K562 (cell line): ENCODE measurements at regions not wholly inside any gene's neighbourhood (a gene's known extent, or its start where the extent isn't known, plus 50 kb on each side); places are given as distances from the start of the nearest gene placed in this dataset.

Source experiments
- ATAC-seq: fragments of 200-7000 bp; cut with Tn5 transposase; 3 replicates; pipeline ENCODE4 v1.9.1; 2020; ENCODE audit warnings: moderate library complexity
- BruUV-seq: library from RNA; stranded (reverse); fragments of 400-500 nt; replicated peaks from 2 replicates; lab custom pipeline; 2021; lab: Mats Ljungman, UMichigan
- CTCF ChIA-PET: fragments of 300-600 bp; formaldehyde crosslinking; extraction: SDS; loops from one replicate; lab custom pipeline; 2021; ENCODE audit warnings: low intra/inter-chr PET ratio; lab: Yijun Ruan, JAX
- POLR2A ChIA-PET: fragments of 300-600, 350-650 bp; sonication (Branson Sonifier 250); formaldehyde crosslinking; extraction: SDS; loops from one replicate; lab custom pipeline; 2021; ENCODE audit warnings: antibody characterized with exemption, inconsistent platforms; lab: Yijun Ruan, JAX
- DNase-seq, 4 experiments: peaks; one replicate each; pipeline versions ENCODE4 v3.0.0 to v3.0.0-alpha.2; 2011 to 2018; ENCODE audit warnings: low spot score in 3 of 4, mixed read lengths in 3 of 4; ENCODE audit errors: extremely low read depth in 1 of 4
- FAIRE-seq: peaks from 2 replicates; lab custom pipeline; 2011; peaks lifted over from hg19 to GRCh38; lab: Jason Lieb, UNC
- H2AFZ ChIP-seq: 2 replicates; pipeline ENCODE4 v1.6.0; 2011; ENCODE audit warnings: low read depth, low read length, control low read depth, inconsistent platforms
- H3K27ac ChIP-seq: fragments of 200-600 bp; 3 replicates; pipeline ENCODE4 v1.8.0; 2011; ENCODE audit warnings: low read depth, mild to moderate bottlenecking, control low read depth, inconsistent platforms, low read length, moderate library complexity, mixed read lengths; ENCODE audit errors: extremely low read depth
- H3K27me3 ChIP-seq, 2 experiments: fragments of 300-600 bp in 1 of 2; 2 replicates in 1 of 2; 3 replicates in 1 of 2; pipeline versions ENCODE4 v1.6.0 to v1.8.0; 2011; ENCODE audit warnings: inconsistent platforms in 2 of 2, low read length in 2 of 2, mild to moderate bottlenecking in 1 of 2, mixed read lengths in 1 of 2, moderate library complexity in 1 of 2; ENCODE audit not compliant: control insufficient read depth in 2 of 2, insufficient read depth in 2 of 2
- H3K36me3 ChIP-seq: fragments of 300-600 bp; 3 replicates; pipeline ENCODE4 v1.8.0; 2011; ENCODE audit warnings: mild to moderate bottlenecking, low read length, inconsistent platforms; ENCODE audit not compliant: control insufficient read depth, insufficient read depth
- H3K4me1 ChIP-seq, 2 experiments: fragments of 200-600 bp in 1 of 2; replicated peaks in 1 of 2; 2 replicates in 1 of 2; 3 replicates in 1 of 2; pipeline versions ENCODE4 v1.5.1 to v1.8.0; 2011; ENCODE audit warnings: inconsistent platforms in 2 of 2, low read length in 2 of 2, mild to moderate bottlenecking in 1 of 2, mixed read lengths in 1 of 2, moderate library complexity in 1 of 2; ENCODE audit not compliant: control insufficient read depth in 2 of 2, insufficient read depth in 2 of 2
- H3K4me2 ChIP-seq: 2 replicates; pipeline ENCODE4 v1.6.1; 2011; ENCODE audit warnings: low read length, control low read depth, inconsistent platforms, mixed read lengths; ENCODE audit not compliant: insufficient read depth
- H3K4me3 ChIP-seq: fragments of 200-600 bp; sonication (generic), shearing (Covaris generic); 2 replicates; pipeline ENCODE4 v1.5.1; 2016; ENCODE audit warnings: control low read depth, inconsistent platforms
- H3K79me2 ChIP-seq: fragments of 200-600 bp; 3 replicates; pipeline ENCODE4 v1.8.0; 2011; ENCODE audit warnings: low read length, inconsistent platforms; ENCODE audit not compliant: control insufficient read depth, insufficient read depth
- H3K9ac ChIP-seq, 2 experiments: 2 replicates each; pipeline versions ENCODE4 v1.6.0 to v1.6.1; 2011; ENCODE audit warnings: low read depth in 2 of 2, low read length in 2 of 2, control low read depth in 1 of 2, inconsistent platforms in 1 of 2, mild to moderate bottlenecking in 1 of 2, mixed read lengths in 1 of 2; ENCODE audit not compliant: insufficient read depth in 1 of 2
- H3K9me1 ChIP-seq: one replicate; pipeline ENCODE4 v1.6.0; 2011; ENCODE audit warnings: inconsistent platforms, mild to moderate bottlenecking, low read length, moderate library complexity; ENCODE audit not compliant: control insufficient read depth, insufficient read depth
- H3K9me3 ChIP-seq: replicated peaks from 2 replicates; pipeline ENCODE4 v1.5.1; 2011; ENCODE audit warnings: low read depth, low read length, inconsistent platforms; ENCODE audit not compliant: control insufficient read depth, insufficient read depth
- H4K20me1 ChIP-seq: replicated peaks from 2 replicates; pipeline ENCODE4 v1.6.1; 2011; ENCODE audit warnings: low read length, inconsistent platforms, mixed read lengths; ENCODE audit not compliant: control insufficient read depth, insufficient read depth
- CBX5 ChIP-seq: IDR thresholded peaks from 2 replicates; pipeline ENCODE4 v1.6.1; 2014; ENCODE audit warnings: low read depth, borderline replicate concordance
- ESRRB ChIP-seq: fragments of 250-450 bp; sonication (Bioruptor Pico); IDR thresholded peaks from 2 replicates; pipeline ENCODE4 v1.5.0; 2020; ENCODE audit warnings: mild to moderate bottlenecking, moderate library complexity, borderline replicate concordance
- ETV5 ChIP-seq: sonication (generic); formaldehyde crosslinking; IDR thresholded peaks from 2 replicates; pipeline ENCODE4 v1.4.0; 2020; ENCODE audit warnings: low read depth, mild to moderate bottlenecking, missing genetic modification reagents
- FIP1L1 ChIP-seq: fragments of 200-400 bp; formaldehyde crosslinking; IDR thresholded peaks from 2 replicates; pipeline ENCODE4 v1.6.1; 2018; ENCODE audit warnings: mild to moderate bottlenecking, low read depth, low read length; ENCODE audit not compliant: poor library complexity, severe bottlenecking
- FOXJ3 ChIP-seq: sonication (generic); formaldehyde crosslinking; IDR thresholded peaks from 2 replicates; pipeline ENCODE4 v1.4.0; 2020; ENCODE audit warnings: mild to moderate bottlenecking, missing genetic modification reagents
- GTF2F1 ChIP-seq: IDR thresholded peaks from 2 replicates; pipeline ENCODE4 v1.6.1; 2011; ENCODE audit warnings: low read depth, low read length, improper control_type of control experiment
- HMGN3 ChIP-seq: IDR thresholded peaks from 2 replicates; pipeline ENCODE4 v1.6.1; 2011; ENCODE audit warnings: borderline replicate concordance, low read depth, mild to moderate bottlenecking, mixed read lengths, low read length; ENCODE audit not compliant: insufficient read length; ENCODE audit errors: extremely low read depth
- NR3C1 ChIP-seq: sonication (generic); formaldehyde crosslinking; IDR thresholded peaks from 2 replicates; pipeline ENCODE4 v1.8.1; 2022; ENCODE audit warnings: missing genetic modification reagents
- PCBP1 ChIP-seq: fragments of 200-400 bp; formaldehyde crosslinking; IDR thresholded peaks from 2 replicates; pipeline ENCODE4 v1.6.1; 2018; ENCODE audit warnings: mild to moderate bottlenecking, low read depth, low read length; ENCODE audit not compliant: poor library complexity, severe bottlenecking
- SMARCA4 ChIP-seq: fragments of 450-650 bp; IDR thresholded peaks from 2 replicates; pipeline ENCODE4 v1.6.1; 2016
- TCF3 ChIP-seq: sonication (generic); formaldehyde crosslinking; IDR thresholded peaks from 2 replicates; pipeline ENCODE4 v1.4.0; 2020; ENCODE audit warnings: mild to moderate bottlenecking, missing genetic modification reagents
- ZBED1 ChIP-seq: IDR thresholded peaks from 2 replicates; pipeline ENCODE4 v1.6.1; 2014
- ZKSCAN3 ChIP-seq: fragments of 250-450 bp; sonication (Bioruptor Pico); IDR thresholded peaks from 2 replicates; pipeline ENCODE4 v1.4.0; 2020
- ZNF57 ChIP-seq: fragments of 450-650 bp; formaldehyde crosslinking; IDR thresholded peaks from 2 replicates; pipeline ENCODE4 v1.4.0; 2020; ENCODE audit warnings: mild to moderate bottlenecking, moderate library complexity
- ZNF764 ChIP-seq: fragments of 250-450 bp; sonication (Bioruptor Pico); IDR thresholded peaks from 2 replicates; pipeline ENCODE4 v1.4.0; 2020; ENCODE audit warnings: low read depth, mild to moderate bottlenecking, moderate library complexity
- ZNF780A ChIP-seq: fragments of 250-450 bp; sonication (Bioruptor Pico); IDR thresholded peaks from 2 replicates; pipeline ENCODE4 v1.5.0; 2021; ENCODE audit warnings: mild to moderate bottlenecking
- ZSCAN32 ChIP-seq: fragments of 450-650 bp; formaldehyde crosslinking; IDR thresholded peaks from 2 replicates; pipeline ENCODE4 v1.4.0; 2020; ENCODE audit warnings: mild to moderate bottlenecking, moderate library complexity
- WGBS: fragments of 100-300 bp; shearing (Covaris generic); methylation state at CpG from one replicate; pipeline ENCODE4 v1.1.6; 2016; ENCODE audit warnings: low coverage, mixed read lengths; ENCODE audit not compliant: insufficient coverage; ENCODE audit errors: missing lambda C conversion rate; 5-methylcytosine and 5-hydroxymethylcytosine counted together
- in situ Hi-C: fragments of 300-500 bp; cut with MboI; formaldehyde crosslinking; loops from 4 replicates; pipeline ENCODE4 v1.15.0; 2018; ENCODE audit warnings: inconsistent platforms, mixed read lengths
- intact Hi-C: fragments of 100-400 bp; cut with micrococcal nuclease; formaldehyde crosslinking; loops from 2 replicates; pipeline ENCODE4 v1.14.2; 2022
- TF ChIP-seq, protein P1 (sequence below): sonication (generic); formaldehyde crosslinking; IDR thresholded peaks from 2 replicates; pipeline ENCODE4 v1.5.0; 2020; ENCODE audit warnings: missing genetic modification reagents
- TF ChIP-seq, protein P2 (sequence below): fragments of 450-650 bp; IDR thresholded peaks from 2 replicates; pipeline ENCODE4 v1.6.1; 2017; ENCODE audit warnings: antibody characterized with exemption, mild to moderate bottlenecking

DNA sequence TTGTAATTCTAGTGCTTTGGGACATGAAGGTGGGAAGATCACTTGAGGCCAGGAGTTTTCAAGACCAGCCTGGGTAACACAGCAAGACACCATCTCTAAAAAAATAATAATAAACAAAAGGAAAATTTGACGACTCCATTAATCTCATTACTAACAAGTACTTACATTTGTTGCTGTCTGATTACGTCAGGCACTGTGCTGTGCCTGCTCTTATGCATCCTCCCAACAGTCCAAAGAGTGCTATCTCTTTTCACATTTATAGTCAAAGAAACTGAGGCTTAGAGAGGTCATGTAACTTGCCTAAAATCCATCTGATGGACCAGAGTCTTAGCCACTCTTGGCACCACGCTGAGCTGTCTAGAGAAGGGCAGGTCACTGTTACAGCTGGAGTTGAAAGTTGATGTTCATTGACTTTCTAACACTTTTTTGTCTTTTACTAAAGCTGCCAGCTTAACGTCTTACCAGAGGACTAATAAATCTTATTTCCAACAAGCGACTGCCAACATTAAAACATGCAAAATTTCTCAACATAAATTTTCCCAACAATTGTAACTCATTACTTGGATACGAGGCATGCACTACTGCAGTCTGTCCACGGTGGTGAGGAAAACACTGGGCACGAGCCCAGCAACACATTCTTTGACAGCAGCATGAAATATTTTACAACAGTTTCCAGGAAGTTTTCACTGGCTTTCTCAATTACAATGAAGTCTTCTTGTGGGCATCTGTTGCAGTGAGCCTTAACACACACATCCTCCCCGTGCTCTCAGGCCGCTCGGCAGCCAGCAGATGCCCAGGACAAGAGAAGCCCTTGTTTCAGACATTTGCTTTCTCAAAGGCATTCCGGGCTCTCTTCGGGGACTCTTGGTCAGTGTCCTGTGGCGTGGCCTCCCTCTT is 262.9 kb upstream of the PROX1 start:
- Histone ChIP-seq H3K9ac (no peak overlapping the region), H3K9me3 (no peaks in the 10 kb centered on the region), H3K4me1 (peaks cover 2 to 6% of the 10 kb centered on the region in 2 experiments; a peak in 3 of 5 replicates), H3K27me3 (no peaks in the 10 kb centered on the region), H3K27ac (no peak overlapping the region), H3K36me3 (no peaks in the 10 kb centered on the region), H3K4me2 (no peak overlapping the region), H3K79me2 (no peaks in the 10 kb centered on the region), H3K4me3 (no peak overlapping the region), H4K20me1 (no peaks in the 10 kb centered on the region), H2AFZ (0 out of 2 replicates have a peak overlapping the region, but pooled peaks have one; percentile 18), H3K9me1 (no peaks in the 10 kb centered on the region)
- POLR2A ChIA-PET = no interaction called here
- in situ Hi-C loops = no loop called here
- intact Hi-C loops = no loop called here
- DNase-seq (no peak), ATAC-seq (peak; percentile 67), FAIRE-seq (no peak)
- 18% methylated on average over 14 of the region's 14 CpGs for WGBS
- no TSS peak for BruUV-seq
- CTCF ChIA-PET = no interaction called here
- TF ChIP-seq ETV5 (no peak), GTF2F1 (no peak), ZKSCAN3 (no peak), PCBP1 (no peak), FIP1L1 (no peak), ZNF57 (no peak), ZNF764 (CRISPR knock-in tag) (no peak), ZNF780A (CRISPR knock-in tag) (no peak), CBX5 (no peak), ESRRB (CRISPR knock-in tag) (no peak), ZSCAN32 (CRISPR knock-in tag) (no peak), FOXJ3 (no peak), ZBED1 (no peak), TCF3 (CRISPR knock-in tag) (no peak), NR3C1 (CRISPR knock-in tag) (no peak), SMARCA4 (no peak), HMGN3 (no peak)
- TF ChIP-seq, protein P1, sequence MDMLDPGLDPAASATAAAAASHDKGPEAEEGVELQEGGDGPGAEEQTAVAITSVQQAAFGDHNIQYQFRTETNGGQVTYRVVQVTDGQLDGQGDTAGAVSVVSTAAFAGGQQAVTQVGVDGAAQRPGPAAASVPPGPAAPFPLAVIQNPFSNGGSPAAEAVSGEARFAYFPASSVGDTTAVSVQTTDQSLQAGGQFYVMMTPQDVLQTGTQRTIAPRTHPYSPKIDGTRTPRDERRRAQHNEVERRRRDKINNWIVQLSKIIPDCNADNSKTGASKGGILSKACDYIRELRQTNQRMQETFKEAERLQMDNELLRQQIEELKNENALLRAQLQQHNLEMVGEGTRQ (CRISPR knock-in tag) = no peak
- TF ChIP-seq, protein P2, sequence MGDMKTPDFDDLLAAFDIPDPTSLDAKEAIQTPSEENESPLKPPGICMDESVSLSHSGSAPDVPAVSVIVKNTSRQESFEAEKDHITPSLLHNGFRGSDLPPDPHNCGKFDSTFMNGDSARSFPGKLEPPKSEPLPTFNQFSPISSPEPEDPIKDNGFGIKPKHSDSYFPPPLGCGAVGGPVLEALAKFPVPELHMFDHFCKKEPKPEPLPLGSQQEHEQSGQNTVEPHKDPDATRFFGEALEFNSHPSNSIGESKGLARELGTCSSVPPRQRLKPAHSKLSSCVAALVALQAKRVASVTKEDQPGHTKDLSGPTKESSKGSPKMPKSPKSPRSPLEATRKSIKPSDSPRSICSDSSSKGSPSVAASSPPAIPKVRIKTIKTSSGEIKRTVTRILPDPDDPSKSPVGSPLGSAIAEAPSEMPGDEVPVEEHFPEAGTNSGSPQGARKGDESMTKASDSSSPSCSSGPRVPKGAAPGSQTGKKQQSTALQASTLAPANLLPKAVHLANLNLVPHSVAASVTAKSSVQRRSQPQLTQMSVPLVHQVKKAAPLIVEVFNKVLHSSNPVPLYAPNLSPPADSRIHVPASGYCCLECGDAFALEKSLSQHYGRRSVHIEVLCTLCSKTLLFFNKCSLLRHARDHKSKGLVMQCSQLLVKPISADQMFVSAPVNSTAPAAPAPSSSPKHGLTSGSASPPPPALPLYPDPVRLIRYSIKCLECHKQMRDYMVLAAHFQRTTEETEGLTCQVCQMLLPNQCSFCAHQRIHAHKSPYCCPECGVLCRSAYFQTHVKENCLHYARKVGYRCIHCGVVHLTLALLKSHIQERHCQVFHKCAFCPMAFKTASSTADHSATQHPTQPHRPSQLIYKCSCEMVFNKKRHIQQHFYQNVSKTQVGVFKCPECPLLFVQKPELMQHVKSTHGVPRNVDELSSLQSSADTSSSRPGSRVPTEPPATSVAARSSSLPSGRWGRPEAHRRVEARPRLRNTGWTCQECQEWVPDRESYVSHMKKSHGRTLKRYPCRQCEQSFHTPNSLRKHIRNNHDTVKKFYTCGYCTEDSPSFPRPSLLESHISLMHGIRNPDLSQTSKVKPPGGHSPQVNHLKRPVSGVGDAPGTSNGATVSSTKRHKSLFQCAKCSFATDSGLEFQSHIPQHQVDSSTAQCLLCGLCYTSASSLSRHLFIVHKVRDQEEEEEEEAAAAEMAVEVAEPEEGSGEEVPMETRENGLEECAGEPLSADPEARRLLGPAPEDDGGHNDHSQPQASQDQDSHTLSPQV = 0 out of 2 replicates have a peak, but pooled peaks have one; percentile 12
